ENCODE measurements at regions not wholly inside any gene's neighbourhood (a gene's known extent, or its start where the extent isn't known, plus 50 kb on each side); places are given as distances from the start of the nearest gene placed in this dataset.

- H3K4me1 ChIP-seq (ENCODE audit: insufficient read depth, low read length), result no peaks in the 10 kb centered on the region
- H3K27ac Mint-ChIP-seq, result no peak overlapping the region
- H3K9me3 Mint-ChIP-seq, result no peaks in the 10 kb centered on the region
Observed at GRCh38 chr1:78779831-78780230, 130.2 kb downstream of the IFI44 start.

More at GRCh38 chr1:78779831-78780230, 130.2 kb downstream of the IFI44 start:
- H3K18ac ChIP-seq (ENCODE audit: insufficient read length, low read depth, low read length), result no peak overlapping the region
- H4K20me1 ChIP-seq (ENCODE audit: control insufficient read depth, insufficient read depth, insufficient read length), result no peaks in the 10 kb centered on the region
- no peaks in the 10 kb centered on the region for H3K27me3 ChIP-seq (ENCODE audit: insufficient read depth, low read length)
- H3K23ac ChIP-seq (ENCODE audit: insufficient read length, low read depth, low read length), result no peak overlapping the region
- no peaks in the 10 kb centered on the region for H3K9me3 ChIP-seq (ENCODE audit: control insufficient read depth, low read depth, low read length)
- no peak overlapping the region for H2BK120ac ChIP-seq (ENCODE audit: low read depth, low read length, poor library complexity, severe bottlenecking)
- no peaks in the 10 kb centered on the region for H3K79me1 ChIP-seq (ENCODE audit: insufficient read depth, low read depth, low read length, poor library complexity, severe bottlenecking)
- H4K5ac ChIP-seq (ENCODE audit: insufficient read length, low read depth, low read length), result no peak overlapping the region
- no CpG with 5 or more reads among the region's 2 CpGs for WGBS (ENCODE audit: extremely low coverage, insufficient read length, low lambda C conversion rate)
- H2BK12ac ChIP-seq (ENCODE audit: insufficient read length, low read depth, low read length), result no peak overlapping the region
- H4K8ac ChIP-seq (replicated peaks; ENCODE audit: insufficient read length, low read depth, low read length), result no peak overlapping the region
- H2BK5ac ChIP-seq (ENCODE audit: insufficient read length, low read length), result no peak overlapping the region
- no peaks in the 10 kb centered on the region for H3K23me2 ChIP-seq (ENCODE audit: insufficient read length, low read depth, low read length, poor library complexity, severe bottlenecking)
- TF ChIP-seq CTCF (conservative IDR thresholded peaks at IDR 0.05), result no peak
- no peak overlapping the region for H3K14ac ChIP-seq (ENCODE audit: insufficient read depth, low read length)
- H3K4me1 Mint-ChIP-seq, result no peaks in the 10 kb centered on the region
- H3K4me3 Mint-ChIP-seq, result no peak overlapping the region
- no peak overlapping the region for H2BK15ac ChIP-seq (ENCODE audit: low read depth, low read length)
- H2AK5ac ChIP-seq (ENCODE audit: insufficient read length, low read length), result no peak overlapping the region
- no peaks in the 10 kb centered on the region; the same call in 1 of the 2 replicates for H3K27me3 Mint-ChIP-seq (ENCODE audit: low read depth)
- H2BK20ac ChIP-seq (ENCODE audit: low read depth, low read length, poor library complexity, severe bottlenecking), result no peak overlapping the region
- H3K79me2 ChIP-seq (ENCODE audit: insufficient read depth, low read length), result no peaks in the 10 kb centered on the region
- H3K36me3 Mint-ChIP-seq (ENCODE audit: insufficient read depth in 1 of 3, low read depth in 3 of 3), result no peaks in the 10 kb centered on the region
- no peak overlapping the region for H3K4me2 ChIP-seq (ENCODE audit: insufficient read depth, insufficient read length, low read length)
- H3K56ac ChIP-seq (ENCODE audit: insufficient read length, low read depth, low read length), result no peak overlapping the region
- H2AFZ ChIP-seq (ENCODE audit: low read length), result no peak overlapping the region
- H3K9ac ChIP-seq (ENCODE audit: extremely low read depth, insufficient read length, low read length), result no peak overlapping the region
- no peak overlapping the region for H3K27ac ChIP-seq (ENCODE audit: insufficient read length, low read depth, low read length)
- no peak overlapping the region for H3K4ac ChIP-seq (ENCODE audit: low read depth, low read length)
- no peak overlapping the region for H3T11ph ChIP-seq (ENCODE audit: low read length)
- DNase-seq, result no peak
- no peak overlapping the region for H4K91ac ChIP-seq (ENCODE audit: insufficient read length, low read depth, low read length)

Measured in H9 (cell line).